Posterior cingulate gyrus (tissue), 11 donors: ENCODE measurements at regions not wholly inside any gene's neighbourhood (a gene's known extent, or its start where the extent isn't known, plus 50 kb on each side); places are given as distances from the start of the nearest gene placed in this dataset.

Experiments
- DNase-seq, 10 donors: peaks; one replicate each; pipeline versions ENCODE4 v3.0.0 to v3.0.0-alpha.2; 2020 to 2021; ENCODE audit warnings: mixed read lengths in 3 of 10
- intact Hi-C: fragments of 100-400 bp; cut with DNase I; formaldehyde crosslinking; loops from one replicate; pipeline ENCODE4 v1.15.1; 2023

DNA sequence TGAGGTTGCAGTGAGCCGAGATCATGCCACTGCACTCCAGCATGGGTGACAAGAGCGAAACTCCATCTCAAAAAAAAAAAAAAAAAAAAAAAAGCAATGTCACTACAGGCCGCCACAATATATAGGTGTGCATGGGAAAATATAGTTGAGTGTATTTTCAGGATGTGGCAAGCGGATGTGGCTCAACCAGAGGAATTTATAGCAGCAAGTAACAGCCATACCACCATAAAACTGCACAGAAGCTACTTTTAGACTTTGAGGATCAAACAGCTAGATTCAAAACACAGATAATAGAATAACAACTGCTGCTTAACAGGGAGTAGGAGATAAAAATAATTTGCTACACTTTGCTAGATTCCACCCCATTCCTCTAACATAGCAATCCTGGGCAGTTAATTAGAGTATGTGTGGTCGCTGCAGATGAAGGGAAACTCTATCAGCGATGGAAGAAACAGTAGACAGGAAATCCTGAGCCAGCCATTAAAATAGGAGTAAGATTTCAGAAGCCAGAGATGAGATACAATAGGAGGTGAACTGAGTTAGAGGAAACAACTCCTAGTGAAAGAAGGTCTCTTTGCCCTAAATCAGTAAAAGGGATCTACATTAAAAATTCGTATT, 318.7 kb upstream of the STT3B start:
- intact Hi-C loops = no loop called here
- DNase-seq = no peak

GRCh38 chr3:31218082-31218481, 314.6 kb upstream of the STT3B start:
- intact Hi-C loops = no loop called here

GRCh38 chr3:31219131-31219843, 313.4 kb upstream of the STT3B start:
- intact Hi-C loops = no loop called here
- DNase-seq = no peak

More at GRCh38 chr3:31218082-31218481, 314.6 kb upstream of the STT3B start:
- DNase-seq = no peak

GRCh38 chr3:31220431-31220830, 312.3 kb upstream of the STT3B start:
- intact Hi-C loops = no loop called here
- no peak for DNase-seq

DNA sequence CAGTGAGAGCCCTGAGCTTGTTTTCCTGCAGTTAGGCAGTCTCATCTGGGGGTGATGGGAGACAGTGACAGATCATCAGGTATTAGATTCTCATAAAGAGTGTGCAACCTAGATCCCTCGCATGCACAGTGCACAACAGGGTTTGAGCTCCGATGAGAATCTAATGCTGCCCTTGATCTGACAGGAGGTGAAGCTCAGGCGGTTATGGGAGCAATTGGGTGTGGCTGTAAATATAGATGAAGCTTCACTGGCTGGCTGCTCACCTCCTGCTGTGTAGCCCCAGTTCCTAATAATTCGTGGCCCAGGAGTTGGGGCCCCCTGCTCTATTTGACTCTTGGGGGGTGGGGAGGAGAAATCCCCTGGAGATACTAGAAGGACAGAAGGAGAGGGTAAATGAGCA, 309.4 kb upstream of the STT3B start:
- no peak for DNase-seq
- intact Hi-C loops = no loop called here

DNA sequence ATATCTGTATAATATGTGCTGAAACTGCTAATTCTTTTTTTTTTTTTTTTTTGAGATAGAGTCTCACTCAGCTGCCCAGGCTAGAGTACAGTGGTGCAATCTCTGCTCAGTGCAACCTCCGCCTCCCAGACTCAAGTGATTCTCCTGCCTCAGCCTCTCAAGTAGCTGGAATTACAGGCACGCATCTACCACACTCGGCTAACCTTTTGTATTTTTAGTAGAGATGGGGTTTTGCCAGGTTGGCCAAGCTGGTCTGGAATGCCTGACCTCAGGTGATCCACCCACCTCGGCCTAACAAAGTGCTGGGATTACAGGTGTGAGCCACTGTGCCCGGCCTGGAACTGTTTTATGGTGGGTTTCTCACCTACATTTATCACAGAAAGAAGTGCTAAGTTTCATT, 307.8 kb upstream of the STT3B start:
- intact Hi-C loops = no loop called here
- DNase-seq = no peak

- no peak for DNase-seq
- intact Hi-C loops = no loop called here
Measured at GRCh38 chr3:31225923-31226322, 306.8 kb upstream of the STT3B start.

DNA sequence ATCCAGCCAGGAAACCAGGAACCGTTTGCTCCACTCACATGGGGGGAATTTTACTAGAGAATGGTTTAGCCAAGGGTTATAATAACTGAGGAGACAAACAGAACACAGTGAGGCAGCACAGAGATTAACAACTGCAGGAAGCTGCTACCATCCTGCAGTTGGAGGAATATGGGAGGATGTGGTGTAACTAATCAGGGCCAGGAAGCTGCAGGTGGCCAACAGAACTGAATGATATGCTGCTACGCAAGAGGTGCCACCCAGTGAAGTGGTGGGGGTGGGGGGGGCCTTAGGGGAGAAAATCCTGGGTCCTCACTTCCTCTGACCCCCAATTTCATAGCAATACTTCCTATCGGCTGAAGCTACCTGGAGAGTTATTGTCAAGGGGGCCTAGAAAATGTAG, 306.4 kb upstream of the STT3B start:
- intact Hi-C loops = no loop called here
- no peak for DNase-seq

DNA sequence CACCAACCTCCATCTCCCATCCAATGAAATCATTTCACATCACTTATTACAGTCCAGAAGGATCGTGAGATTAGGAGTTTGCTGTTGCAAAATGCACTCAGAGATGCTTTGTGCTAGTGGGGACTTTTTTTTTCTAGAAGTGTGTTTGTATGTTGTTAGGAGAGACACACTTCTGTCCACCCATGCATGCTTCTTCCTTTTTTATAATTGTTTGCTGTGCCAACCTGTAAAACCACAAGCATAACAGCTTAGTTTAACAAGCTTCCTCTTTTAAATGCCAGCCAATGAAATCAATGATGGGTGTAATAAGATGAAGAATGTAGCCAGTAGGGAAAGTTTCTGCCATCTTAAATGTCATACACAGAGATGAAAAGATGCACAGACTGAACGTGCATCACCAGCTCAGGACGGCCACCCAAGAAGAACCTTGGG, 305.6 kb upstream of the STT3B start:
- no peak for DNase-seq
- intact Hi-C loops = no loop called here

GRCh38 chr3:31230425-31231223, 302.1 kb upstream of the STT3B start:
- intact Hi-C loops = no loop called here
- no peak for DNase-seq

- intact Hi-C loops = no loop called here
- DNase-seq = no peak
Measured at GRCh38 chr3:31232055-31233025, 300.4 kb upstream of the STT3B start.

DNA sequence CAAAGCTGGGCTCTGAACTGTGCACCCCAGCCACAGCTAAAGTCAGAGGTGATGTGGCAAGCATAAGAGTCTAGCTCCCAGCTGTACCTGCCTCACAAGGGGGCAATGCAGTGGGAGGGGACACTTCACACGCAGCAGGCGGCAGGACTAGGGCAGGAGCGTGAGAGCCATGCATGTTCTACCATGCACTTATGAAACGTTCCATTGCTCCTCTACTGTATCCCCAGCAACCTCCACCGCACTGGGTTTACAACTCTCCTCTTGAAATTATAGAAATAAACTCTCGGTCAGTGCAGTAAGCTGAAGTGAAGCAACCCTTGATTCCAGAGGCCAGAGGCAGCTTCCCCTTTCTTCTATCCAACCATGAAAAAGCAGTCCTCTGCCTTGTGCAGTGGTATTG, 298.6 kb upstream of the STT3B start:
- intact Hi-C loops = no loop called here
- DNase-seq = no peak

DNA sequence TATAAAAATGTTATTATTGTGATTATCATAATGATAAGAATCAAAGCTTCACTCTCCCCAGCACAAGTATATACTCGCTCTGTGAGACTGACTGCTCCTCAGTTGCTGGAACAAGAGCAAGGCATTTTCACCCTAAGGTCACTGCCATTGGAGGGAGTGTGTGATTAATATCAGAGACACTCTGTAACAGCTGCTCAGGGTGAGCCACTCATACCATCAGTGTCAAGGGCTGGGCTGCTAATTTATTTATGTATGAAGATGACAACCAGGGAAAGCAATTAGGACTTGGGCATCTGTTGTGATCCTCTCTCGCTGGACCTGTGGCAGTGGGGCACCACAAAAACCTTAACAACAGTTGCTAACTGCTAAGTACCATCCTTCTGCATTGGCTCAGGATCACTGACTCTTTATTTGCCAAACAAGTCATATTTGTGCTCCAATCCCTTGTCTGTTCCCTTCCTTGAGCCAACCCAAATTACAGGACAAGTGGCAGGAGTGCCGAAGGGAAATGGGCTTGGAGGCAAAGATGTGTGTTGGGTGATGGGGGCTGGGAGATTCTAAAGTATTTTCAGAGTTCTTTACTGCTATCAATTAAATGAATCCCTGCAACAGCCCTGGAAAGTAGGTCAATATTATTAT, 297.5 kb upstream of the STT3B start:
- intact Hi-C loops = no loop called here
- DNase-seq = no peak

- intact Hi-C loops = no loop called here
Measured at GRCh38 chr3:31237887-31238286, 294.8 kb upstream of the STT3B start.

GRCh38 chr3:31240013-31240412, 292.7 kb upstream of the STT3B start:
- DNase-seq = no peak
- intact Hi-C loops = no loop called here

More at GRCh38 chr3:31237887-31238286, 294.8 kb upstream of the STT3B start:
- no peak for DNase-seq

GRCh38 chr3:31240466-31240865, 292.3 kb upstream of the STT3B start:
- DNase-seq = no peak
- intact Hi-C loops = no loop called here

DNA sequence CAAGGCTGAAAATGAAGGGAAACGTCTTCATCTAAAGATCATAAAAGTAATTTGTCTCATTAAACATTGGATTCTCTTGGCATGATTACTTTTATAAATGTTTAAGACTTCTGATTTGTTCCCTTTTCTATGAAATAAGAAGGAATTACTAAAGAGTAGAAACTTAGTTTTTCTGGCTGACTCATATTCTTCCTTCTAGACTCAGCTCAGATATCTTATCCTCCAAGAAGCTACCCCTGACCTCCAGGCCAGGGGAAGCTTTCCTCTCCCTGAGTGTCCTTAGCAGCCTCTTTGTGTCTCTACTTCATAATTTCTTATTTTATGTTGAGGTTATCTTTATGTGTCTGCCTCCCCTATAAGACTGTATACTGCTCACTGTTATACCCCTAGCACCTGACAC, 291.9 kb upstream of the STT3B start:
- no peak for DNase-seq
- intact Hi-C loops = no loop called here

DNA sequence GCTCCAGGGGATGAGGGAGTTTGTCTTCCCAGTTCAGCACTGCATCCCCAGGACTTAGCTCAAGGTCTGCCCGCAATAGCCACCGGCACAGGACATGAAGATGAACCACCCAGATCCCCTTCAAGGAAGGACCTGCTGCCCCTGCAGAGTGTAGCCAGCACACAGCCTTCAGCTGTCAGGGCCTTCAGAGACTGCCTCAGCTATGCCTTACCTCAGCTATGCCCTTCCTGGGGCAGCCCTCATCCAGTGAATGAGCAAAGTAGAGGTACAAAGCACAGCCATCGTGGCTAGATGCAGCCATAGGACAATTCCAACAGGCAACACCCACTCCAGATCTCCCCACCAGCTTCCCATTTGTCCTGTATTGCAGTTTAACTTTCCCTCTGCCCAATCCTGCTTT, 291.2 kb upstream of the STT3B start:
- peak in 1 of 10 donors; percentile 62 for DNase-seq
- intact Hi-C loops = no loop called here

- intact Hi-C loops = no loop called here
Measured at GRCh38 chr3:31242026-31242960, 290.4 kb upstream of the STT3B start.

More at GRCh38 chr3:31242026-31242960, 290.4 kb upstream of the STT3B start:
- DNase-seq = no peak
